Loucy (cell line): ENCODE measurements at regions not wholly inside any gene's neighbourhood (a gene's known extent, or its start where the extent isn't known, plus 50 kb on each side); places are given as distances from the start of the nearest gene placed in this dataset.
A peak's percentile ranks its signal among the peaks of the same experiment; 100 is the strongest.

ENCODE experiments used
- H2AFZ ChIP-seq: fragments of 200-600 bp; sonication (generic); 2 replicates; pipeline ENCODE4 v1.6.0; 2016; ENCODE audit warnings: antibody characterized with exemption, mild to moderate bottlenecking, low read length, moderate library complexity
- H3F3A ChIP-seq: fragments of 200-600 bp; 2 replicates; pipeline ENCODE4 v1.6.0; 2016; ENCODE audit warnings: antibody characterized with exemption, low read depth, mild to moderate bottlenecking
- H3K27me3 ChIP-seq: fragments of 200-600 bp; sonication (generic); 2 replicates; pipeline ENCODE4 v1.6.1; 2014; ENCODE audit warnings: low read length, mild to moderate bottlenecking; ENCODE audit not compliant: insufficient read depth, poor library complexity, severe bottlenecking
- H3K36me3 ChIP-seq: fragments of 200-600 bp; sonication (generic); 2 replicates; pipeline ENCODE4 v1.6.1; 2016; ENCODE audit warnings: low read length; ENCODE audit not compliant: insufficient read depth
- H3K4me1 ChIP-seq: fragments of 200-600 bp; sonication (generic); 2 replicates; pipeline ENCODE4 v1.5.1; 2014; ENCODE audit warnings: low read length, mild to moderate bottlenecking; ENCODE audit not compliant: insufficient read depth, poor library complexity, severe bottlenecking
- H3K4me2 ChIP-seq: fragments of 200-600 bp; sonication (generic); 2 replicates; pipeline ENCODE4 v1.6.0; 2014; ENCODE audit warnings: antibody characterized with exemption, low read length, low read depth, mild to moderate bottlenecking; ENCODE audit not compliant: poor library complexity, severe bottlenecking
- H3K4me3 ChIP-seq: fragments of 200-600 bp; sonication (generic); 2 replicates; pipeline ENCODE4 v1.5.1; 2014; ENCODE audit warnings: low read length, mild to moderate bottlenecking, mixed read lengths; ENCODE audit not compliant: poor library complexity, severe bottlenecking
- H3K79me2 ChIP-seq: fragments of 200-600 bp; sonication (generic); 2 replicates; pipeline ENCODE4 v1.6.1; 2014; ENCODE audit warnings: low read length; ENCODE audit not compliant: insufficient read depth
- H3K9ac ChIP-seq: fragments of 200-600 bp; sonication (generic); 2 replicates; pipeline ENCODE4 v1.6.0; 2014; ENCODE audit warnings: mild to moderate bottlenecking, low read depth, low read length, moderate library complexity; ENCODE audit not compliant: poor library complexity, severe bottlenecking
- H3K9me2 ChIP-seq: fragments of 200-600 bp; sonication (generic); replicated peaks from 2 replicates; pipeline ENCODE4 v1.6.1; 2016; ENCODE audit warnings: low read depth, low read length, mixed read lengths
- H3K9me3 ChIP-seq: fragments of 200-600 bp; sonication (generic); 2 replicates; pipeline ENCODE4 v1.6.1; 2014; ENCODE audit warnings: mild to moderate bottlenecking, antibody characterized with exemption, low read length, low read depth; ENCODE audit not compliant: insufficient read depth
- H4K20me1 ChIP-seq: fragments of 200-600 bp; sonication (generic); 2 replicates; pipeline ENCODE4 v1.6.0; 2014; ENCODE audit warnings: antibody characterized with exemption, low read length, mild to moderate bottlenecking; ENCODE audit not compliant: insufficient read depth, poor library complexity, severe bottlenecking
- CTCF ChIP-seq: fragments of 200-600 bp; sonication (generic); conservative IDR thresholded peaks from 2 replicates; pipeline ENCODE4 v1.5.1; 2014; ENCODE audit warnings: mild to moderate bottlenecking, antibody characterized with exemption, low read length
- EZH2phosphoT487 ChIP-seq: fragments of 200-600 bp; IDR thresholded peaks from 2 replicates; pipeline ENCODE4 v1.6.1; 2018; ENCODE audit warnings: antibody characterized with exemption, mild to moderate bottlenecking, moderate library complexity, borderline replicate concordance

- Histone ChIP-seq H2AFZ (no peak overlapping the region), H3K9me3 (peaks cover 10% of the 10 kb centered on the region; the same call in 1 of the 2 replicates), H3K4me1 (peaks cover 10% of the 10 kb centered on the region), H3K4me2 (no peak overlapping the region), H3K4me3 (no peak overlapping the region), H4K20me1 (no peaks in the 10 kb centered on the region), H3F3A (no peaks in the 10 kb centered on the region), H3K9me2 (no peaks in the 10 kb centered on the region), H3K27me3 (no peaks in the 10 kb centered on the region), H3K36me3 (no peaks in the 10 kb centered on the region), H3K9ac (no peak overlapping the region), H3K79me2 (no peaks in the 10 kb centered on the region)
- TF ChIP-seq EZH2phosphoT487 = no peak
- TF ChIP-seq CTCF = no peak
These were observed 73.4 kb upstream of the GTSF1L start for GRCh38 chr20:43800186-43800585.

- no peaks in the 10 kb centered on the region for H3K27me3 ChIP-seq
- no peak for TF ChIP-seq EZH2phosphoT487
- no peak for TF ChIP-seq CTCF
- no peaks in the 10 kb centered on the region for H3K36me3 ChIP-seq
- no peaks in the 10 kb centered on the region for H3K9me2 ChIP-seq
- no peak overlapping the region for H3K4me3 ChIP-seq
- H3F3A ChIP-seq = no peaks in the 10 kb centered on the region
- peaks cover 6% of the 10 kb centered on the region; the same call in 1 of the 2 replicates for H3K9me3 ChIP-seq
- H3K4me2 ChIP-seq = no peak overlapping the region
- H3K79me2 ChIP-seq = no peaks in the 10 kb centered on the region
- peaks cover 10% of the 10 kb centered on the region for H3K4me1 ChIP-seq
- H3K9ac ChIP-seq = no peak overlapping the region
- 0 out of 2 replicates have a peak overlapping the region, but pooled peaks have one; percentile 42 for H2AFZ ChIP-seq
- H4K20me1 ChIP-seq = no peaks in the 10 kb centered on the region
These were observed 72.9 kb upstream of the GTSF1L start for GRCh38 chr20:43799741-43800140.

DNA sequence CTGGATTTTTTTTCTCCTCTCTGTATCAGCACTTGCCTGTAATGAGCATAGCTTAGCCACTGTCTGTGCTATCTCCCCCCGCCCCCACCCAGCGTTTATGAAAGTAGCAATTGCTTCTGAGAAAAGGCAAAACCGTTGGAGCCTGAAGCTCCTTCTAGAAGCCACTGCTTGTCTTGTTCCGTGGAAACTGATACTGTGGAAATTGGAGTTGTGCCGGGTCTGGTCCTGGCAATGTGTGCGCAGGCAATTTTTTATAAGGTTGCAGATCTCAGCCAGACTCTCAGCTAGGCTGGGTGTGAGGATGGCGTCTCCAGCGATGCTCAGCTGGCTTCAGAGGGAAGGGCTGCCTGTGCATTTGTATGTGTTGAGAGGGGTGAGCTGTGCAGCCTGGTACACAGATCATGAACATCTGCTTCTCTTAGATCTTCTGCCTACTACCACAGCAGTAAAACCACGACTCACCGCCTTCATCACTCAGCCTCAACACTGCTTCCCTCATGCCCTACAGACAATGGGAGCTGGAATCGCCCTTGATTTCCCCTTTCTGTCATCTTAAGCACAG, 72.4 kb upstream of the GTSF1L start:
- no peak overlapping the region for H3K4me2 ChIP-seq
- no peaks in the 10 kb centered on the region for H3K79me2 ChIP-seq
- no peaks in the 10 kb centered on the region for H3F3A ChIP-seq
- H3K4me3 ChIP-seq = no peak overlapping the region
- H2AFZ ChIP-seq = 0 out of 2 replicates have a peak overlapping the region, but pooled peaks have one; percentile 42
- no peaks in the 10 kb centered on the region for H3K27me3 ChIP-seq
- H4K20me1 ChIP-seq = no peaks in the 10 kb centered on the region
- no peaks in the 10 kb centered on the region for H3K9me2 ChIP-seq
- peaks cover under 1% of the 10 kb centered on the region; the same call in 1 of the 2 replicates for H3K9me3 ChIP-seq
- no peak for TF ChIP-seq CTCF
- no peak for TF ChIP-seq EZH2phosphoT487
- no peaks in the 10 kb centered on the region for H3K36me3 ChIP-seq
- H3K9ac ChIP-seq = no peak overlapping the region
- peaks cover 10% of the 10 kb centered on the region for H3K4me1 ChIP-seq
